DND-41 (cell line): ENCODE measurements at regions not wholly inside any gene's neighbourhood (a gene's known extent, or its start where the extent isn't known, plus 50 kb on each side); places are given as distances from the start of the nearest gene placed in this dataset.

Source experiments
- ATAC-seq: fragments of 200-7000 bp; cut with Tn5 transposase; 3 replicates; pipeline ENCODE4 v1.9.1; 2021; ENCODE audit warnings: low read depth; ENCODE audit not compliant: insufficient read depth
- DNase-seq: peaks from one replicate; pipeline ENCODE4 v3.0.0-alpha.2; 2020
- H2AFZ ChIP-seq: 2 replicates; pipeline ENCODE4 v1.6.0; 2012; ENCODE audit warnings: low read depth, low read length
- H3K27ac ChIP-seq: 2 replicates; pipeline ENCODE4 v1.5.1; 2012; ENCODE audit warnings: low read length, inconsistent platforms
- H3K27me3 ChIP-seq: fragments of 200-600 bp; sonication (generic); 2 replicates; pipeline ENCODE4 v1.6.0; 2012; ENCODE audit warnings: low read length, mild to moderate bottlenecking, inconsistent platforms; ENCODE audit not compliant: insufficient read depth, poor library complexity
- H3K36me3 ChIP-seq: 2 replicates; pipeline ENCODE4 v1.5.1; 2012; ENCODE audit warnings: low read length, inconsistent platforms; ENCODE audit not compliant: insufficient read depth
- H3K4me1 ChIP-seq: 2 replicates; pipeline ENCODE4 v1.5.1; 2012; ENCODE audit warnings: mild to moderate bottlenecking, low read length; ENCODE audit not compliant: insufficient read depth
- H3K4me2 ChIP-seq: 2 replicates; pipeline ENCODE4 v1.6.0; 2012; ENCODE audit warnings: mild to moderate bottlenecking, moderate library complexity, low read length, inconsistent platforms; ENCODE audit not compliant: insufficient read depth
- H3K4me3 ChIP-seq, 2 experiments: fragments of 200-600 bp in 1 of 2; shearing (Covaris generic) in 1 of 2; 2 replicates each; pipeline ENCODE4 v1.5.1; 2012 to 2016; ENCODE audit warnings: inconsistent platforms in 2 of 2, low read length in 2 of 2, mild to moderate bottlenecking in 2 of 2, low read depth in 1 of 2, moderate library complexity in 1 of 2
- H3K79me2 ChIP-seq: 2 replicates; pipeline ENCODE4 v1.6.0; 2012; ENCODE audit warnings: low read length, inconsistent platforms; ENCODE audit not compliant: insufficient read depth
- H3K9ac ChIP-seq: 2 replicates; pipeline ENCODE4 v1.6.0; 2012; ENCODE audit warnings: low read depth, mild to moderate bottlenecking, inconsistent platforms, low read length, moderate library complexity
- H3K9me3 ChIP-seq: 2 replicates; pipeline ENCODE4 v1.5.1; 2012; ENCODE audit warnings: low read length, moderate library complexity, mild to moderate bottlenecking, inconsistent platforms; ENCODE audit not compliant: insufficient read depth, severe bottlenecking
- H4K20me1 ChIP-seq: 2 replicates; pipeline ENCODE4 v1.6.0; 2012; ENCODE audit warnings: low read length; ENCODE audit not compliant: insufficient read depth
- EZH2 ChIP-seq: IDR thresholded peaks from 3 replicates; pipeline ENCODE4 v1.6.1; 2012; ENCODE audit warnings: borderline replicate concordance, low read depth, mild to moderate bottlenecking, moderate library complexity, low read length, inconsistent platforms; ENCODE audit not compliant: severe bottlenecking
- TF ChIP-seq, protein P1 (sequence below): IDR thresholded peaks from 2 replicates; pipeline ENCODE4 v1.5.1; 2012; ENCODE audit warnings: borderline replicate concordance, low read length, moderate library complexity, mild to moderate bottlenecking; ENCODE audit not compliant: poor library complexity, severe bottlenecking; ENCODE audit errors: extremely low read depth

DNA sequence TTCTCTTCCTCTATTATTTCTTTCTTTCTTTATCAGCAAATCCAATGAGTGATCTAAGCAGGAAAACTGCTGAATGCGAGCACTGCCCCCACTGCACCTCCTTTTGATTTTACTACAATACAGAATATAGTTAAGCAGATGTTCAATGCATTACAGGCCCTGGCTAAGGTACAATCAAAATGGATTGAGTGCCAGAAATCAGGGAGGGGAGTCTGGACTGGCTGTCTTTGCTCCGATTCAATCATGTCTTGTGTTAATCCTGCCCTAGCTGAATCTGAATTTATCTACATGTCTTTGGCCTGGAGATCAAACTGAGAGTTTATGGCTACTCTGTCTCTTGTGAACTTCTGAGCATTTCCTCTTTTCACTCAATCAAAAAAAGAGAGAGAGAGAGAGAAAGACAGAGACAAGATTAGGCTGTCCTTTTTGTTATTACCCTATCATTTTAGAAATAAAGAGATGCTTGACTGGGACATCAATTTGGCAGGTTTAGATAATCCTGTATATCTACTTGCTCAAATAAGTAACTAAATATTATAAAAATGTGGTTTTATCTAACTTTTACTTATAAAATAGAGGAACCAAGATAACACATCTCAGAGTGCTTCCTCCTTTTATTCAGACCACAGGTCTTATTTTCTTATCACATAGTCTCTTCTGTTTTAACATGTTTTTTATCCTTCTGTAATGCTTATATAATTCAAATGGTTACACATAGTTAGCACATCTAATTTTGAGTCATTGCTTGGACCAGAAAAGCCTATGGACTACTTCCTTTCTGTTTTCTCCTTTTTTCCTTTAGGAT lies 656.2 kb downstream of the KCNJ2 start:
- H3K9me3 ChIP-seq, result no peaks in the 10 kb centered on the region
- DNase-seq, result no peak
- no peaks in the 10 kb centered on the region for H3K4me1 ChIP-seq
- H3K9ac ChIP-seq, result no peak overlapping the region
- no peak overlapping the region for H2AFZ ChIP-seq
- TF ChIP-seq, protein P1, sequence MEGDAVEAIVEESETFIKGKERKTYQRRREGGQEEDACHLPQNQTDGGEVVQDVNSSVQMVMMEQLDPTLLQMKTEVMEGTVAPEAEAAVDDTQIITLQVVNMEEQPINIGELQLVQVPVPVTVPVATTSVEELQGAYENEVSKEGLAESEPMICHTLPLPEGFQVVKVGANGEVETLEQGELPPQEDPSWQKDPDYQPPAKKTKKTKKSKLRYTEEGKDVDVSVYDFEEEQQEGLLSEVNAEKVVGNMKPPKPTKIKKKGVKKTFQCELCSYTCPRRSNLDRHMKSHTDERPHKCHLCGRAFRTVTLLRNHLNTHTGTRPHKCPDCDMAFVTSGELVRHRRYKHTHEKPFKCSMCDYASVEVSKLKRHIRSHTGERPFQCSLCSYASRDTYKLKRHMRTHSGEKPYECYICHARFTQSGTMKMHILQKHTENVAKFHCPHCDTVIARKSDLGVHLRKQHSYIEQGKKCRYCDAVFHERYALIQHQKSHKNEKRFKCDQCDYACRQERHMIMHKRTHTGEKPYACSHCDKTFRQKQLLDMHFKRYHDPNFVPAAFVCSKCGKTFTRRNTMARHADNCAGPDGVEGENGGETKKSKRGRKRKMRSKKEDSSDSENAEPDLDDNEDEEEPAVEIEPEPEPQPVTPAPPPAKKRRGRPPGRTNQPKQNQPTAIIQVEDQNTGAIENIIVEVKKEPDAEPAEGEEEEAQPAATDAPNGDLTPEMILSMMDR, result no peak
- TF ChIP-seq EZH2, result no peak
- no peak overlapping the region for H3K4me2 ChIP-seq
- ATAC-seq, result no peak
- no peaks in the 10 kb centered on the region for H3K27me3 ChIP-seq
- H3K36me3 ChIP-seq, result no peaks in the 10 kb centered on the region
- no peak overlapping the region for H3K4me3 ChIP-seq
- H3K27ac ChIP-seq, result no peak overlapping the region
- H3K79me2 ChIP-seq, result no peaks in the 10 kb centered on the region
- no peaks in the 10 kb centered on the region for H4K20me1 ChIP-seq

DNA sequence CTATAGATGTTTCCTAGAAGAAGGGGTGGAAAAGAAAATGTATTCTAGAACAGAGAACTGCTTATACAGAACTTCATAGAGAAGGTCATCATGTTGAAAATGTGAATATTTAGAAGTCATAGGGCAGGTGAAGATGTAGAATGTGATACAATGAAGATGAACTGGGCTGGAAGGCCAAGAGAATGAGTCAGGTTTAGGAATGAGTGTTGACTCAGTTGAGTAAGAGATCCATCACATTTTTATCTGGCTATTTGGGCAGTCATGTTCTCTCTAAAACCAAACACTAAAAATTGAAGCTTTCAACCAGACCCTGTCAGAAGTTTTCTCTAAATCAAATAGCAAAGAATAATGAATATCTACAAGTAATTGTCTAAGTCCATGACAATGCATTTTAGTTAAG lies 660.5 kb downstream of the KCNJ2 start:
- H3K4me1 ChIP-seq, result no peaks in the 10 kb centered on the region
- no peaks in the 10 kb centered on the region for H3K27me3 ChIP-seq
- H3K27ac ChIP-seq, result no peak overlapping the region
- H3K36me3 ChIP-seq, result no peaks in the 10 kb centered on the region
- DNase-seq (no peak), ATAC-seq (no peak)
- no peak overlapping the region for H3K9ac ChIP-seq
- no peak overlapping the region for H3K4me2 ChIP-seq
- no peaks in the 10 kb centered on the region for H3K79me2 ChIP-seq
- TF ChIP-seq, protein P1, result no peak
- TF ChIP-seq EZH2, result no peak
- H4K20me1 ChIP-seq, result no peaks in the 10 kb centered on the region
- no peak overlapping the region for H3K4me3 ChIP-seq
- H2AFZ ChIP-seq, result no peak overlapping the region
- H3K9me3 ChIP-seq, result no peaks in the 10 kb centered on the region

DNA sequence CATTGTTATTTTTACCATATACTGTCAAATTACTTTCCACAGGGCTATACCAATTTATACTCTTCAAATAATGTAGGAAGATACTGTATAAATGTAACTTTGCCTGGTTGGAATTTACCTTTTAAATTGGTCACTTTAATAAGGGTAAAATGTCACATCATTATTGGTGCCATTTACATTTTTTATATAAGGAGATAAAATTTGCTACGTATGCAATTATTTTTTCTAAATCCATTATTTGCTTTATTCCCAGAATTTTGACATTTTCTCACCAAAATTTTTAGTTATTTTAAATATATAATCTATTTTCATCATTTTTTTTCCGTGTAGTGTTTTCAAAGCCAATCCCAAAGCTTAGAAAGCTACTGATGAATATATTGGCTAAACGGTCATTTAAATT lies 664.7 kb downstream of the KCNJ2 start:
- Histone ChIP-seq H3K27ac (no peak overlapping the region), H3K4me2 (no peak overlapping the region), H3K9ac (no peak overlapping the region), H2AFZ (no peak overlapping the region), H3K79me2 (no peaks in the 10 kb centered on the region), H3K4me1 (no peaks in the 10 kb centered on the region), H3K4me3 (no peak overlapping the region), H3K36me3 (no peaks in the 10 kb centered on the region), H3K9me3 (no peaks in the 10 kb centered on the region), H3K27me3 (no peaks in the 10 kb centered on the region), H4K20me1 (no peaks in the 10 kb centered on the region)
- TF ChIP-seq, protein P1, result no peak
- no peak for TF ChIP-seq EZH2
- DNase-seq, result no peak
- ATAC-seq, result no peak
